Kidney epithelial cell (primary cell): ENCODE measurements at regions not wholly inside any gene's neighbourhood (a gene's known extent, or its start where the extent isn't known, plus 50 kb on each side); places are given as distances from the start of the nearest gene placed in this dataset.

Source experiments
- DNase-seq: peaks from one replicate; pipeline ENCODE4 v3.0.0-alpha.2; 2010; ENCODE audit warnings: low read depth
- H3K27me3 ChIP-seq: 2 replicates; pipeline ENCODE4 v1.6.0; 2011; ENCODE audit warnings: low read length; ENCODE audit not compliant: control insufficient read depth, insufficient read depth
- H3K36me3 ChIP-seq: 2 replicates; pipeline ENCODE4 v1.5.1; 2011; ENCODE audit warnings: low read length; ENCODE audit not compliant: control insufficient read depth, insufficient read depth
- H3K4me3 ChIP-seq: 2 replicates; pipeline ENCODE4 v1.5.1; 2011; ENCODE audit warnings: low read depth, mild to moderate bottlenecking, control low read depth, low read length
- CTCF ChIP-seq: IDR thresholded peaks from 2 replicates; pipeline ENCODE4 v1.5.1; 2011; ENCODE audit warnings: mild to moderate bottlenecking, moderate library complexity, low read length, control low read depth, inconsistent platforms; ENCODE audit not compliant: insufficient read depth, poor library complexity, severe bottlenecking

GRCh38 chr13:74338341-74338740 lies 204.1 kb upstream of the KLF12 start:
- no peak for TF ChIP-seq CTCF
- no peaks in the 10 kb centered on the region for H3K27me3 ChIP-seq
- no peaks in the 10 kb centered on the region for H3K36me3 ChIP-seq
- no peak for DNase-seq
- H3K4me3 ChIP-seq: no peak overlapping the region

DNA sequence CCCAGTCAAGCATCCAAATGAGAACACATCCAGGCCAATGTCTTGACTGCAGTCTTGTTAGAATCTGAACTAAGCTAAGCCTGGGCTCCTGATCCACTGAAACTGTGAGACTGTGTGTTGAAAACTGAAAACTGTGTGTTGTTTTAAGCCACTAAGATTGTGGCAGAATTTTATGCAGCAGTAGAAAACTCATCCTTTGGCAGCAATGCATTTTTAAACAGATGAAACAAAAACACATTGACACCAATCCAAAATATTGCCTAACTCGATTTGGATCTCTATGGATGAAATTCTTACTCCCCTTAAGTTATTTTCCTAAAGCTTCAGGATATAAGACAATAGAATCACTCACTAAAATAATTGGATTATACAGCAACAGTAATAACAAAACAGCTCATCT lies 202.3 kb upstream of the KLF12 start:
- Histone ChIP-seq H3K4me3 (no peak overlapping the region), H3K36me3 (no peaks in the 10 kb centered on the region), H3K27me3 (no peaks in the 10 kb centered on the region)
- DNase-seq: no peak
- no peak for TF ChIP-seq CTCF

DNA sequence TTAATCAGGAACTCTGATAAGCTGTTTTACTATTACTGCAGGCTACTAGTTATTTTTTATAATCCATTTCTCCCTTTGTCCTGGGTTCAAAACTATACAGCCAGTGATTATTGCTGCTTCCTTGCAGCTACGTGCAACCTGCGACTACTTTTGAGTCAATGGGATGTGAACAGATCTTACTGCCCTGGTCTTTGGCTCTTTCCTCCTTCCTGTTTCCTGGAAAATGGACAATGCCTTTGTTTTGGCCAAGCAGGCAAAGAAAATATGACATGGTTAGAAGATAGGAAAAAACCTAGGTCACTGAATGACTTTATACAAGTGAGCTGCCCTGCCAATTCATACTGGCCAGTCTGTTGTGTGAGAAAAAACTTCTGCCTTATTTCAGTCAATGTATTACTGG lies 201.2 kb upstream of the KLF12 start:
- no peak overlapping the region for H3K4me3 ChIP-seq
- DNase-seq: no peak
- no peaks in the 10 kb centered on the region for H3K27me3 ChIP-seq
- TF ChIP-seq CTCF: no peak
- no peaks in the 10 kb centered on the region for H3K36me3 ChIP-seq

DNA sequence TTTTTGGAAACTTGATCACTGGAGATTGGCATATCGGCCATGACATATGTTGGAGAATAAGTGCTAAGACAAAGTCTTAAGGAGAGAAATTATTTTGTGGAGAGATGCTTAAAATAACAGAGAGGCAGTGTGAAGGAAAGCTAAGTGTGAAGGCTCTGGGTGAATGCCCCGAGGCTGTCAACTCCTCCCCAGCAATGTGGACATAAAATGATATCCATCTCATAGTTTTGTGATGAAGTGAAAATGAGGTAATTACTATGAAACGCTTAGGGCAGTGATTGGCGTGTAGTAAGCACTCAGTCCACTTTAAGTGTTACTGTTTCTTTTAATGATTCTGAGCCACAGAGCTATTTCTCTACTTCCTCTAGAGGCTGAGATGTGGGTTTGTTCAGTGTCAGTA lies 195.8 kb upstream of the KLF12 start:
- no peak for TF ChIP-seq CTCF
- Histone ChIP-seq H3K36me3 (no peaks in the 10 kb centered on the region), H3K4me3 (no peak overlapping the region), H3K27me3 (no peaks in the 10 kb centered on the region)
- DNase-seq: no peak

GRCh38 chr13:74325106-74325505 lies 190.9 kb upstream of the KLF12 start:
- H3K27me3 ChIP-seq: no peaks in the 10 kb centered on the region
- H3K36me3 ChIP-seq: no peaks in the 10 kb centered on the region
- no peak for DNase-seq
- no peak overlapping the region for H3K4me3 ChIP-seq
- TF ChIP-seq CTCF: no peak

DNA sequence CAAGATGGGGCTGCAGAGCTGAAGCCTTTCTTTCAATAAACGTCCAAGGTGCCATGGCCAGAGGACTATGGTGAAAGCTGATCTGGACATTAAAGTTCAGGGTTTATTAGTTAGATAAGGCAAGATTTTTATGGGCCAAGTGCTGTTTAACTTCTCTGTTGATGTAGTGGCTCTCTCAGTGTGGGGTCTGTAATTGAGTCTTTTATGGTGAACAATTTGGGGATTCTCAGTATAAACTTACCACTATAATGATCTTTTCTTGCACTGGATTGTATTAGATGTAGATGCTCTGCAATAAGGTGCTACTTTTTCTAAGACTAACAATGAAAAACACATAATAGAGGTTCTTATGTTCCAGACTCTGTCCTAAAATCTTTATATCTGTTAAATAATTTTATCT lies 190.1 kb upstream of the KLF12 start:
- no peak for TF ChIP-seq CTCF
- Histone ChIP-seq H3K4me3 (no peak overlapping the region), H3K36me3 (no peaks in the 10 kb centered on the region), H3K27me3 (no peaks in the 10 kb centered on the region)
- DNase-seq: no peak
